ENCODE measurements at regions not wholly inside any gene's neighbourhood (a gene's known extent, or its start where the extent isn't known, plus 50 kb on each side); places are given as distances from the start of the nearest gene placed in this dataset.
"Not testable (repeated sequence)": the region's sequence is repeated elsewhere in the genome, so short reads cannot be mapped to it uniquely, and the experiment has no call there.

DNA sequence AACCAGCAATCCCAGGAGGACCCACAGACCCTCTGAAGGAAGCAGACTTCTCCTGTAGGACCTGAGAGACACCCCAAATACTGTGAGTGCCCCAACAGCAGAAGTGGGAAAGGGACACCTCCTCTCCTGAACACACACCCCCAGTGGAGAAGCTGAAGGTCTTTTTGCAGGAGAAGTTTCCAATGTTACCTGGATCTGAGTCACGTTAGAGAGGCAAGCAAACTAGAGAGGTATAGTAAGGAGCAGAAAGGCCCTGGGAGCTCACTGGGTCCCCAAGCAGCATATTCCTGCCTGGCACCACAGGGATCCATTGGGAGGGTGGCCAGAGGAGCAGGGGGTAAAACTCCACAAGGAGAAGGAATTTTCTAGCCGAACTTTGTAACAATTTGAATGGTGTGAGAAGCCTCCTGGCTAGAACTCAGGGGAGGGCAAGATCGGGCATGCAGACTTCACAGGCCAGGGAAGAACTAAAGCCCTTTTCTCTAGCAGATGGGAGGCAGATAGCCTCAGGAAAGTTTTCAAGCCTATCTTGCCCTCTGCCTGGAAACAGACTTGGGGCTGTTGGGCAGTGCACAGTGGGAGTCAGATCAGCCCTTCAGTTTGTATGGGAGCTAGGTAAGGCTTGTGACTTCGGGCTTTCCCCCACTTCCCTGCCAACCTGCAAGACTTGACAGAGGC lies 68.2 kb upstream of the SSTR4 start:
- DNase-seq, result no peak

- DNase-seq, result not testable (repeated sequence)
These were observed 67.4 kb upstream of the SSTR4 start for GRCh38 chr20:22967706-22968105.

DNA sequence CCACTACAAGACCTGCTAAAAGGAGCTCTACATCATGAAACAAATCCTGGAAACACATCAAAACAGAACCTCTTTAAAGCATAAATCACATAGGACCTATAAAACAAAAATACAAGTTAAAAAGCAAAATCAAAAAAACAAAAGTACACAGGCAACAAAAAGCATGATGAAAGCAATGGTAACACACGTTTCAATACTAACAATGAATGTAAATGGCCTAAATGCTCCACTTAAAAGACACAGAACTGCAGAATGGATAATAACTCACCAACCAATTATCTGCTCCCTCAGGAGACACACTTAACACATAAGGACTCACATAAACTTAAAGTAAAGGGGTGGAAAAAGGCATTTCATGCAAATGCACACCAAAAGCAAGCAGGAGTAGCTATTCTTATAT lies 66.1 kb upstream of the SSTR4 start:
- DNase-seq, result not testable (repeated sequence)

GRCh38 chr20:22971077-22971476 lies 64.0 kb upstream of the SSTR4 start:
- DNase-seq, result not testable (repeated sequence)

DNA sequence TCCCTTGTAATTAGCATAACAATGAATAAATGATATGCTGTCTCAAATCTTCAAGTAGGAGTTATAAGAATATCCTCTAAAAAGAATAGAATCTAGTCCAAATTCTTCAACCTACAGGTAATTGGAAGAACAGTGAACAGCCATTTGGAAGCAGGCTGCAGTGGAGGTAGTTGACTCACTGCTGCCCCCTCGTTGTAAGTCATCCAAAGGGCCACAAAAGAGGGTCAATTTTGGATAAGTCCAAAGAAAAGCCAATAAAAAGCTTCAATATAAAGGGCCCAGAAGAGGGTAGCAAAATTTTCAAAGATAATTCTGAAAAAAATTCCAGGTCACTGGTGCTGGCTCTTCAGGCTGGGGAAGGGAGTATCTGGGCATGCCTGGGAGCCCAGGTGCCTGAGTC lies 60.8 kb upstream of the SSTR4 start:
- DNase-seq, result peak; percentile 8

GRCh38 chr20:22977047-22977785 lies 57.9 kb upstream of the SSTR4 start:
- no peak for DNase-seq

GRCh38 chr20:22984008-22984407 lies 51.1 kb upstream of the SSTR4 start:
- DNase-seq, result no peak

DNA sequence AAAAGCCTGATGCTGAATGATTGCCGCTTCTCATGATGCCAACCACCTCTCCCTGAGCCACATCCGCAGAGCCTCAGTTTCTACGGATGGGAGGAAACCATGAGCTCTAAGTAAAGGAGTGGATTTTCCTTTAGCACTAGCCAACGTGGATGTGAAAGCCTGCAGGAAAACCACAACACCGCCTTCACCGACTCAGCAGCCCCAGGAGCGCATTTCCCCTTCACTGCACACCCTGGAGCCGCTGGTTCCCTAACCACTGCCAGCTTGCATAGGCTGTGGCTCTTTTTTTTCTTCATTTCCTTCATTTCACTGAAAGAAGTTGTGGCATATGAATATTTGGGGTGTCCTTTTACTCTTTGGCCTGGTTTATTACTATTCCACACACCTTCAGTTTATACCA lies 50.5 kb upstream of the SSTR4 start:
- no peak for DNase-seq

DNA sequence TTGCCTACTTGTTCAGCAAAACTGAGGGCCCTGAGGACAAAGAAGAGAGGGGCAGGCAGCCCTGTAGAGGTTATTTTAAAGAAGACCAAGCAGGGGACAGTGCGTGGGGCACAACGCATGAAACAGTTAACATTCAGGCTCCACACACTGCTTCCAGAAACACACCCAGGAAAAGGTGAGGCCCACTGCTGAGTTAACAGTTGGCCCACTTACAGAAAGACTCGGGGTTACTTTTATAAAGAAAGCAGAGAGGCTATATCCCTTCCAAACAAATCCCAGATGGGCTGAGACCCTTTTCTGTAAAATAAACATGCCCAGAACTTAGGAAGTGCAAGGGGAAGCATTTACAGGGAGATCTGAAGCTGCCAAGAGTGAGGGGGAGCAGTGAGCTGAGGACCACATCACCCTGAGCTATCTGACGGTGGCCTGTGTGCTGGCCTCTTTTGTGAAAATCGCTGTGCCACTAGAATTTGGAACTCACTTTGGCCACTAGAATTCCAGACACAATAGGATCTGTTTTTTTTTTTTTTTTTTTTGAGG lies 49.8 kb upstream of the SSTR4 start:
- DNase-seq, result no peak

Data from activated CD4-positive, alpha-beta T cell treated with anti-CD3 and anti-CD28 coated beads, Interleukin-2, amount 50 U/mL, for 16 hours (primary cell).